SJSA1 (cell line): ENCODE measurements at regions not wholly inside any gene's neighbourhood (a gene's known extent, or its start where the extent isn't known, plus 50 kb on each side); places are given as distances from the start of the nearest gene placed in this dataset.
A peak's percentile ranks its signal among the peaks of the same experiment; 100 is the strongest.

ENCODE experiments used
- DNase-seq, 2 experiments: peaks; one replicate each; pipeline ENCODE4 v3.0.0-alpha.2; 2015 to 2020; ENCODE audit warnings: low spot score in 2 of 2, low read depth in 1 of 2
- H3K27ac ChIP-seq: fragments of 250-450 bp; sonication (Bioruptor Pico); 2 replicates; pipeline ENCODE4 v1.5.1; 2020; ENCODE audit warnings: mild to moderate bottlenecking, moderate library complexity
- H3K27me3 ChIP-seq: fragments of 250-450 bp; sonication (Bioruptor Pico); replicated peaks from 2 replicates; pipeline ENCODE4 v1.5.1; 2020; ENCODE audit warnings: mild to moderate bottlenecking, moderate library complexity
- H3K36me3 ChIP-seq: fragments of 250-450 bp; sonication (Bioruptor Pico); 2 replicates; pipeline ENCODE4 v1.5.1; 2020; ENCODE audit warnings: mild to moderate bottlenecking
- H3K4me1 ChIP-seq: fragments of 250-450 bp; sonication (Bioruptor Pico); replicated peaks from 2 replicates; pipeline ENCODE4 v1.6.1; 2021; ENCODE audit warnings: mild to moderate bottlenecking
- H3K4me3 ChIP-seq: fragments of 250-450 bp; sonication (Bioruptor Pico); 2 replicates; pipeline ENCODE4 v1.5.1; 2020; ENCODE audit warnings: mild to moderate bottlenecking
- H3K9me3 ChIP-seq: fragments of 250-450 bp; sonication (Bioruptor Pico); replicated peaks from 2 replicates; pipeline ENCODE4 v1.5.1; 2020; ENCODE audit warnings: mild to moderate bottlenecking

DNA sequence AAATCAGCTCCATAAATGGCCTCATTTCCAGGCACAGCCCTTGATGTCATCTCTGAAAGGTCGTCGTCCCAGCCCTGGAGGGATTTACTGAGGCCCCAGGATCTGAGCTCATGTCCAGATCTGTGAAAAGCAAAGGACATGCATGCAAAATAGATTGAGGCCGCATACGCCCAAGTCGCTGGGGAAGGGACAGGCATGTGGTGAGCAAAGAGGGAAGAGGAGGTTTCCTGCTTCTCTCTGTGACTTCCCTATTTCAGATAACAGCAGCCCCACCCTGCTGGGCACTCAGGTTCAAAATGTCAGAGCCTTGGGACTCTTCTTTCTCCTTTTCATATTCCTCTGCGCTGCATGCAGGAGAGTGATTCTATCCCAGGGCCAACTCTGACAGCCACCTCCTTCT lies 197.2 kb downstream of the ADSS2 start:
- Histone ChIP-seq H3K9me3 (no peaks in the 10 kb centered on the region), H3K4me1 (no peaks in the 10 kb centered on the region), H3K36me3 (no peaks in the 10 kb centered on the region), H3K27me3 (no peaks in the 10 kb centered on the region), H3K4me3 (no peak overlapping the region), H3K27ac (no peak overlapping the region)
- DNase-seq: no peak

DNA sequence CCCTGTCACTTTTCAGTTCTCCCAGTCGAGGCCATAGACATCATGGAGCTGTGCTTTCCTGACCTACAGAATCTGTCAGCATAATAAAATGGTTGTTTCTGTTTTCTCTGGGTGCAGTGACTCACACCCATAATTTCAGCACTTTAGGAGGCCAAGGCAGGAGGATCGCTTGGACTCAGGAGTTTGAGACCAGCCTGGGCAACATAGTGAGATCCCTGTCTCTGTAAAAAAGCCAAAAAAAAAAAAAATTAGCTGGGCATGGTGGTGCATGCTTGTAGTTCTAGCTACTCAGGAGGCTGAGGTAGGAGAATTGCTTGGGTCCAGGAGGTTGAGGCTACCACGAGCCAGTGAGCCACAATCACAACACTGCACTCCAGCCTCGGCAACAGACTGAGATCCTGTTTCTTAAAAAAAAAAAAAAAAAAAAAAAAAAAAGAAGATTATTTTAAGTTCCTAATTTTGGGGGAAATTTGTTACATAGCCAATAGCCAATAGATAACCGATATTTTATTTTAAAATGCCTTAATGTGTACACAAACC lies 196.2 kb downstream of the ADSS2 start:
- DNase-seq: no peak
- H3K36me3 ChIP-seq: no peaks in the 10 kb centered on the region
- no peaks in the 10 kb centered on the region for H3K4me1 ChIP-seq
- no peak overlapping the region for H3K4me3 ChIP-seq
- no peak overlapping the region for H3K27ac ChIP-seq
- H3K9me3 ChIP-seq: no peaks in the 10 kb centered on the region
- H3K27me3 ChIP-seq: no peaks in the 10 kb centered on the region

DNA sequence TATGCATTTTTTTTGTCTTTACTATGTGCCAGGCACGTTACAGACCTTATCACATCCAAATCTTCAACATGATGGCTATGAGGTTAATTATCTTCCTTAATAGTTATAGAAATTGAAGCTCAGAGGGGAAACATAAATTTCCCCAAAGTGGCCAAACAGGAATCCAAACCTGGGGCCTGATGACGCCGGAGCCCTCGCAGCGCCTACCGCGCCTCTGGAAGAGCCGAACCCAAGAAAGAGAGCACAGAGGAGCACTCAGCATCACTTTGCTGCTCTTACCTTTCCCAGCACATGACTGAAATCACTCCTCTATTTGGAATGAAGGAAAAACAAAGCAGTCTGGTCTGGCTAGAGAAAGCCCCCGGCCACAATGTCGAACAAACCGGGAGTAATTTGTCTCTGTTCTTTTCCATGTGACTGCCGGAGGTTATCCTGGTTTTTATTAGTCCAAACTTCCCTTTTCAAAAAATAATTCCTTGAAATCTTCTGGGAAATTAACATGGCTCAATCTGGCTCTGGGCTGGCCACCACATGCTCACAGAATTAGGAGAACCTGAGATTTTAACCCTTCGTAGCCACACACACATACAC lies 195.5 kb downstream of the ADSS2 start:
- DNase-seq: no peak
- Histone ChIP-seq H3K36me3 (no peaks in the 10 kb centered on the region), H3K4me3 (no peak overlapping the region), H3K27me3 (no peaks in the 10 kb centered on the region), H3K9me3 (no peaks in the 10 kb centered on the region), H3K27ac (no peak overlapping the region), H3K4me1 (no peaks in the 10 kb centered on the region)

DNA sequence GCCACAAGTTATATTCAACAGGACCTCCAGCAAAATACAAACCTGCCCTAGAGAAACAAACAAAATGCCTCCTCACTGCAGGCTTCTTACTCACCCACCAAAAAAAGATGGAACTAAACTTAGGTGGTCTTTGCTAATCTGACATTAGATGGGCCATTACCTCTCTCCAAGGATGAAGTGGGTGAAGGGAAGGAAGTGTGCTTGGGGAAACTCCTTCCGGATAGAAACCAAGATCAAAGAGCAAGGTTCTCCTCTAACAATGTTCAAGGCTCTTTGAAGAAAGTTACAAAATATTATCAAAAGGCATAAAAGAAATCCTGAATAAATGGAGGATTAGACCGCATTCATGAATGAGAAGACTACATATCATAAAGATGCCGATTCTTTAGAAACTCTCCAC lies 187.5 kb downstream of the ADSS2 start:
- no peaks in the 10 kb centered on the region for H3K4me1 ChIP-seq
- no peaks in the 10 kb centered on the region for H3K27me3 ChIP-seq
- no peak overlapping the region for H3K4me3 ChIP-seq
- H3K27ac ChIP-seq: no peak overlapping the region
- no peak for DNase-seq
- H3K9me3 ChIP-seq: no peaks in the 10 kb centered on the region; the same call in 1 of the 2 replicates
- H3K36me3 ChIP-seq: no peaks in the 10 kb centered on the region

DNA sequence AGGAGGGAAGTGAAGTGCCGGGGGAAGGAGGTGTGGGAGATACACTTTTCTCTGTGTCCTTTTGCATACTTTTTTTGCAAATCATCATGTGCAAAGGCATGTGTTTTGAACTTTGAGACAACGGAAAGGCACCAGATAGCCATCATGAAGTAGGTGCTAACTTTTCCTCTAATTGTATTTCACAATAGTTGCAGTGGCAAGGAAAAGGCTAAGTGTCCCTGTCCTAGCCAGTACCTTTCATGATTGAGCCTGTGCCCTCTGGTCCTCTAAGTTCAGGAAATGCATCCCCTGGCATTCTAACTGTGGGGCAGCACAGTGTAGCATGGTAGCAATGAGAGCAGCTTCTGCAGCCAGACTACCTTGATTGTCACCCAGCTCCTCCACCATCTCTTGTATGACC lies 186.2 kb downstream of the ADSS2 start:
- Histone ChIP-seq H3K9me3 (no peaks in the 10 kb centered on the region; the same call in 1 of the 2 replicates), H3K4me3 (no peak overlapping the region), H3K27ac (no peak overlapping the region), H3K4me1 (no peaks in the 10 kb centered on the region), H3K36me3 (no peaks in the 10 kb centered on the region), H3K27me3 (no peaks in the 10 kb centered on the region)
- no peak for DNase-seq

DNA sequence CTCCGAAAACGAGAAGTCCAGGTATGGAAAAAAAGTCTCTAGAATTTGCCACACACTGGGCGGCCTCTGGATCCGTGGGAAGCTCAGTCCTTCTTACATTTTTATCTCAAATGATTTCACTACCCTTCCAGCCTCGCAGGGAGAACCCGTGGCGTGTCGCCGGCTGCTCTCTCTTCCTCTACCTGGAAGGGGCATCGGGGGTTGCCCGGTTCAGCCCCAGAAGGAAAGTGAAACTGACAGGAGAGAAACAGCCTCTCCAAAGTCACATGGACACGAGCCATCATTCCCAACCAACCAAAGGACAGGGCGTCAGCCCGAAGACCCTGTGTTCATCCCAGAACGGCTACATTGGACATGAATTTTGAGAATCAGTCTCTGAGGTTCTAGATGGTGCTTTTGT lies 182.5 kb downstream of the ADSS2 start:
- Histone ChIP-seq H3K27ac (no peak overlapping the region), H3K36me3 (no peaks in the 10 kb centered on the region), H3K27me3 (no peaks in the 10 kb centered on the region), H3K4me3 (no peak overlapping the region), H3K4me1 (peaks cover 19% of the 10 kb centered on the region), H3K9me3 (peaks cover 2% of the 10 kb centered on the region; the same call in 1 of the 2 replicates)
- DNase-seq: no peak

DNA sequence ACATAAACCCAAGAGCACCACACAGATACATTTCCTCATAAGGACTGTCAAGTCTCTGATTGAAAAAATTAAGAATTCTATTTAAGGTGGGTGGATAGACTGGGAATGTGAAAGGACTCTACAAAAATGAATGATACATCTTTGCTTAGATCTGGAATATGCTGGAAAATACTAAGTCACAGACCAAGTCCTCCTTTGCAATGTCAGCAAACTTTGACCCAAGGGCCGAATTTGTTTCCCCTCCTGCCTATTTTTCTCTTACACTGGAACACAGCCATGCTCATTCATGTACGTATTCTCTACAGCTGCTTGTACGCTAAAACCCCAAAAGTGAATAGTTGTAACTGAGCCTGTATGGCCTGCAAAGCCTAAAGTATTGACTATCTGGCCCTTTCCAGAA lies 180.7 kb downstream of the ADSS2 start:
- no peak for DNase-seq
- Histone ChIP-seq H3K27me3 (no peaks in the 10 kb centered on the region), H3K4me1 (peaks cover 25% of the 10 kb centered on the region), H3K4me3 (no peak overlapping the region), H3K36me3 (no peaks in the 10 kb centered on the region), H3K27ac (no peak overlapping the region), H3K9me3 (peaks cover 2% of the 10 kb centered on the region; the same call in 1 of the 2 replicates)

DNA sequence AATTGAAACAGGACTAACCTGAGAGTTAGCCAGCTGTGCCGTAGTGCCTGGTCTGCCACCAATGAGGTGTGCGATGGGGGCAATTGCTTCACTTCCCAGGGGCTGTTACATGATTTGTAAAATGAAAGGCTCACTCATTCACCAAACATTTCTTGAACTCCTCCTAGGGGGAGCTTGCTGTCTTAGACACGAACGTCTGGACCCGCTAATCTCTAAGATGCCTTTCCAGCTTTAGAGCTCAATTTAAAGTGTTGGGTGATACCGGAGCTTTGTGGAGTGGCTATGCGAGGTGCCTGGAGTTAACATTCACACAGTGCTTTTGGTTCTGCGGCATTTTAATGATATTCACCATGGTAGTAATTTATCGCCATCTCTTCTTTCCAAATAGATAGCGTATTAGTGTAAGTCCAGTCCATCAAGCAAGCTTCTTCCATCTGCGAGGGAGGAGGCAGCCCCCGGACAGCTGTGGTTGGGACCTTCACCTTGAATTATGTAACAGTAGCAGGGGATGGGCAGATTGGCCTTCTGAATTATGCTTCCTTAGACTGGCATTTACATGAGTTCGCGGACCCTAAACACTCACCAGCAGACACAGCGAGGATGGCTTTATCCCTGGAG lies 179.9 kb downstream of the ADSS2 start:
- Histone ChIP-seq H3K36me3 (no peaks in the 10 kb centered on the region), H3K27ac (no peak overlapping the region), H3K9me3 (peaks cover 2% of the 10 kb centered on the region; the same call in 1 of the 2 replicates), H3K27me3 (no peaks in the 10 kb centered on the region), H3K4me3 (no peak overlapping the region), H3K4me1 (peaks cover 25% of the 10 kb centered on the region)
- DNase-seq: no peak

DNA sequence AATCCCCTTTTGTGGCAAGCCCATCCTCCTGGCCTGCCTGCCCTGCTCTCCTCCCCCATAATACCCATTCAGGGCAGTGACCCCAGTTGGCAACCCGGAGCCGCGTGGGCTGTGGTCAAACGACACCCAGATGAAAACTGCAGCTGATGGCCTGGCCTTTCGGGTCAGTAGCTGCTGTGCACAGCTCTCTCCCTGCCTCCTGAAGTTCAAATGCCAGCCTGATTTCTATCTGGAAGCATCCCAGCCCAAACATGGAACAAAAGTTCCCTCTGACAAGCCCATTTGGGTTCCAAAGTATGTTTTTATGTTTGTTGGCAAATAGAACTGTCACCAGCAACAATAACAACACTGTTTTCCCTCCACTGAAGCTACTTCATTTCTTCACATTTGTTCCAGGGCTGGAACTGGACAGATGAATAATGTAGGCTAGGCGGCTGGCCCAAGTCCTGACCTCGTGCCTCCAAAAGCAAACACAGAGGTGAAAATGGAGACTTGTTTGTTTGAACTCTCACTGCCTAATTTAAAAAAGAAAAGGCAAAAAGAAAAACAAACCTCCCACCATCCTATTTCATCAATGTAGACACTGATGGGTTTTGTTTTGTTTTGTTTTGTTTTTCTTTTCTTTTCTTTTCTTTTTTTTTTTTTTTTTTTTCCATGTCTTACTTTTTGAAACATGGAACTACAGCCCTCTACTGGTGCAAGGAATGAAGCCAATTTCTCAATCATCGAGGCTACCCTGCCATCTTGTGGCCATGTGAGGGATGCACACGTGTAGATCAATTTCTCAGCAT lies 179.0 kb downstream of the ADSS2 start:
- no peak overlapping the region for H3K4me3 ChIP-seq
- no peaks in the 10 kb centered on the region for H3K27me3 ChIP-seq
- peak overlapping the region; percentile 33 for H3K27ac ChIP-seq
- no peaks in the 10 kb centered on the region for H3K36me3 ChIP-seq
- H3K4me1 ChIP-seq: peaks cover 25% of the 10 kb centered on the region
- DNase-seq: peak; percentile 65 to 88
- peaks cover 2% of the 10 kb centered on the region; the same call in 1 of the 2 replicates for H3K9me3 ChIP-seq

DNA sequence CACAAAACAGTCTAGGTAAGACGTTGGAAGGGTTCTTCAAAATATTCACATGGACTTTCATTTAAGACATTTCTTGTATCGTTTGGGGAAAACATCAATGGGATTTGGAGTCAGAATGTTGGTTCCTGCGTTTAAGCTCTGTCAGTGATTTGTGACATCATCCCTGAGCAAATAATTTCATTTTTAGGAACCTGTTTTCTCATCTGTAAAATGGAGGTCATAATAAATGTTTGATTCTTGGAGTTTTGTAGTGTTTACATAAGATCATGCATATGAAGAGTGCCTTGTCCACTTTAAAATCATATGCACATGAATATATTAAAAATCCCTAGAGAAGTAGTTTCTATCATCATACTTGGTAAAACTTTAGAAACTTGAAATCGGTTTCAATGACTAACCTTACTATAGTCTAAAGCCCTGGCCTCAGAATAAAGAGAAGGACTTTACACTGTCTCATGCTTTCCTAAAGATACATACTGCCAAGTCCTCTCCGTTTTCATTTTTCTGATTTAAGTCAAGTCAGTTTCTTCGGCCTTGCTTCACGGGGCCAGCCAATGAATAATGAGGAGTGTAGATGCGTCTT lies 178.4 kb downstream of the ADSS2 start:
- no peaks in the 10 kb centered on the region for H3K27me3 ChIP-seq
- H3K27ac ChIP-seq: peak overlapping the region; percentile 49
- DNase-seq: peak in 1 of 2 experiments; percentile 90
- peak overlapping the region; percentile 13 for H3K4me3 ChIP-seq
- H3K4me1 ChIP-seq: peaks cover 25% of the 10 kb centered on the region
- no peaks in the 10 kb centered on the region for H3K36me3 ChIP-seq
- peaks cover 2% of the 10 kb centered on the region; the same call in 1 of the 2 replicates for H3K9me3 ChIP-seq

DNA sequence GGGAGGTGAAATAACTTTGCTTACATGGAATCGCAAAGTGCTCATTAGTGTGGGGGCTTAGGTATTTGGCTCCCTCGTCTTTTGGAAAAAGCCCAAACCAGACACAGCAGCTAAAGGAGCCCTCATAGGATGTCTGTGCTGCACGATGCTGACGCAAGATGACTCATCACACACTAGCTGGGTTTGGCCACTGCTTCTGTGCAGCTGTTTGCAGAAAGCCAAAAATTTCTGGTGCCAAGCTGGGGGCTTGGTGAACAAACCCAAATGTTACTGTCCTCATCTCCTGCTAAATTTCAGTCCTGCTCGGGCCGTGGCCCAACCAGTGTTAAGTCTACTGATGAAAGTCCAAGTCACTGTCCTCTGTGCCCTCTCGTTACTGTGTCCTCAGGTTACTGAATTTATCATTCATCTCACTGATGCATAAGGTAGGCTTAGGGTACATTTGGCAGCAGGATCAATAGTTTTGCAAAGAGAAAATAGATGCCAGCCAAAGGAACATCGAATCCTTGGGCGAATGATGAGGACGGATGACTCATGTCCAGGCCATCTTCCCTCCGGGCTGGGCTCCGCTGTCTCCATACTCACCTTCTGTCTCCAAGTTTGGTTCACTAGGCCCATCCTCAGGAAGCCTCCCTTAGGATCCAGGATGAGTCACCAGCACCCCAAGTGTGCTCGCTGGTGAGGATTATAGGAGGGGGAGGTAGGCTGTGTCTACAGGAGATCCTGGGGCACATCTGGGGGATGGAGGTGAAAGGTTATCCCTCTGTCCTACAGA lies 177.7 kb downstream of the ADSS2 start:
- H3K4me1 ChIP-seq: peaks cover 25% of the 10 kb centered on the region
- peak overlapping the region; percentile 49 for H3K27ac ChIP-seq
- peak in 1 of 2 experiments; percentile 93 for DNase-seq
- peaks cover 2% of the 10 kb centered on the region; the same call in 1 of the 2 replicates for H3K9me3 ChIP-seq
- H3K27me3 ChIP-seq: no peaks in the 10 kb centered on the region
- H3K36me3 ChIP-seq: no peaks in the 10 kb centered on the region
- H3K4me3 ChIP-seq: peak overlapping the region; percentile 13

DNA sequence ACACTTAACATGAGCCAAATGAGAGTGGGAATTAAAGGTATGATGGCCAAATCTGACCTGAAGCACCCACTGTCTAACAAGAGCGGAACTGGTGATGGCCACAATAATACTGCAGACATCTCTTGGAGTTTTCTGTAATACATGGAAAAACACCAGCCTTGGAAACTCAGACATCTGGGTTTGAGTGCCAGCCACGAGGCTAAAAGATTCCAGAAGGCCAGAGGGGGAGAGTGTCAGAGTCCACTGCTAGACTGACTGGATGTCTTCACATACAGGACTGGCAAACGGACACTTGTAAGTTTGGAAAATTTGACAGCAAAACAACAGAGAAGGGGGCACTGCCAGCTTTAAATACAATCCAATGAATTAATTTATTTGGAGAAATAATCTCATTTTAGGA lies 175.1 kb downstream of the ADSS2 start:
- H3K4me1 ChIP-seq: peaks cover 37% of the 10 kb centered on the region

DNA sequence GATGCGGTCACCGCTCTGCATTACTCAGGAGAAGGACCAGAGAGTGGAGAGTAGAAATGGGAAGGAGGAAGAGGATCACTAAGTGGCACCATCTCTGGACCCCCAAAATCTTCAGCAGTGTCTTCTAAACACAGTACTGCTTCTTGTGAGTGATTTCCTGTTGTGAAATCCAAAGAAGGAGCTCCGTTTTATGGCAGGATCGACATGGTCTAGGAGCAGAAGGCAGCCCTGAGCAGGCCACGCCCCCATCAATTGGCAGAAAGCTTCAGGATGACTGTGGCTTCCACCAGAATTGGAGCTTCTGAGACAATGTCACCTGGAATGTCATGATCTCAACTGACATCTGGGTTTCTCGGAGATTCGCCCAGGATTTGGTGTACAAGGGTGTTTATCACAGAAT lies 171.5 kb downstream of the ADSS2 start:
- Histone ChIP-seq H3K4me3 (no peak overlapping the region), H3K36me3 (no peaks in the 10 kb centered on the region), H3K27ac (no peak overlapping the region), H3K4me1 (peaks cover 12% of the 10 kb centered on the region), H3K9me3 (no peaks in the 10 kb centered on the region), H3K27me3 (no peaks in the 10 kb centered on the region)
- DNase-seq: no peak

More for the DNA sequence above, 175.1 kb downstream of the ADSS2 start:
- H3K9me3 ChIP-seq: 0 out of 2 replicates have a peak, but pooled peaks cover 2% of the 10 kb centered on the region
- no peak for DNase-seq
- H3K4me3 ChIP-seq: no peak overlapping the region
- H3K27me3 ChIP-seq: no peaks in the 10 kb centered on the region
- H3K27ac ChIP-seq: no peak overlapping the region
- no peaks in the 10 kb centered on the region for H3K36me3 ChIP-seq
